ENCODE measurements at regions not wholly inside any gene's neighbourhood (a gene's known extent, or its start where the extent isn't known, plus 50 kb on each side); places are given as distances from the start of the nearest gene placed in this dataset.

DNA sequence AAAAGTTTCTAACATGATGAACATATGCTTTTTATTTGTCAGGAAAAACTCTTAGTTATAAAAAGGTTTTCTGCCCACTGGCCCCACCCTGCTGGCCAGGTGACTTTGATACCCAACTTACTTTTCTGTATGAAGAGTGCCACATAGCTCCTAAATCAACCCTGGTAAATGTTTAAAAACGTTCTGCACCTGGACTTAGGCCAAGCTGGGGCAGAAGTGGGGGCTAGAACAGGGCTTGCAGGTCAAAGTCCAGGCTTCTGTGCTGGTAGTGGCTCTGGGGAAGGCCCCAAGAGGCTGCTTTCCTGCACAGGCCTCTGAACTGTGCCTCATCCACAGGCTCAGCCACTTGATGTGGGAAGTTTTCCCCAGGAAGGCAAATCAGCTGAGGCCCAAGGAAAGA is 171.7 kb downstream of the ANKRD30B start:
- TF ChIP-seq, protein P1, sequence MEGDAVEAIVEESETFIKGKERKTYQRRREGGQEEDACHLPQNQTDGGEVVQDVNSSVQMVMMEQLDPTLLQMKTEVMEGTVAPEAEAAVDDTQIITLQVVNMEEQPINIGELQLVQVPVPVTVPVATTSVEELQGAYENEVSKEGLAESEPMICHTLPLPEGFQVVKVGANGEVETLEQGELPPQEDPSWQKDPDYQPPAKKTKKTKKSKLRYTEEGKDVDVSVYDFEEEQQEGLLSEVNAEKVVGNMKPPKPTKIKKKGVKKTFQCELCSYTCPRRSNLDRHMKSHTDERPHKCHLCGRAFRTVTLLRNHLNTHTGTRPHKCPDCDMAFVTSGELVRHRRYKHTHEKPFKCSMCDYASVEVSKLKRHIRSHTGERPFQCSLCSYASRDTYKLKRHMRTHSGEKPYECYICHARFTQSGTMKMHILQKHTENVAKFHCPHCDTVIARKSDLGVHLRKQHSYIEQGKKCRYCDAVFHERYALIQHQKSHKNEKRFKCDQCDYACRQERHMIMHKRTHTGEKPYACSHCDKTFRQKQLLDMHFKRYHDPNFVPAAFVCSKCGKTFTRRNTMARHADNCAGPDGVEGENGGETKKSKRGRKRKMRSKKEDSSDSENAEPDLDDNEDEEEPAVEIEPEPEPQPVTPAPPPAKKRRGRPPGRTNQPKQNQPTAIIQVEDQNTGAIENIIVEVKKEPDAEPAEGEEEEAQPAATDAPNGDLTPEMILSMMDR (IDR thresholded peaks at IDR 0.05), result no peak
- TF ChIP-seq POLR2A (IDR thresholded peaks at IDR 0.05), result no peak
- Histone ChIP-seq H3K4me1 (peaks cover 8% of the 10 kb centered on the region), H3K27me3 (no peaks in the 10 kb centered on the region), H3K27ac (no peak overlapping the region), H3K9me3 (no peaks in the 10 kb centered on the region), H3K4me3 (no peak overlapping the region), H3K36me3 (replicated peaks in 1 of 2; ENCODE audit: insufficient read depth in 1 of 2, low read depth in 2 of 2) (no peaks in the 10 kb centered on the region)
- DNase-seq (peak in 2 of 4 donors; percentile 25 to 51), ATAC-seq (peak; percentile 62)
- intact Hi-C loops (cut with DNase I), result no loop called here
- 8 to 10% methylated on average over 1 of the region's 1 CpG for WGBS, 2 donors

DNA sequence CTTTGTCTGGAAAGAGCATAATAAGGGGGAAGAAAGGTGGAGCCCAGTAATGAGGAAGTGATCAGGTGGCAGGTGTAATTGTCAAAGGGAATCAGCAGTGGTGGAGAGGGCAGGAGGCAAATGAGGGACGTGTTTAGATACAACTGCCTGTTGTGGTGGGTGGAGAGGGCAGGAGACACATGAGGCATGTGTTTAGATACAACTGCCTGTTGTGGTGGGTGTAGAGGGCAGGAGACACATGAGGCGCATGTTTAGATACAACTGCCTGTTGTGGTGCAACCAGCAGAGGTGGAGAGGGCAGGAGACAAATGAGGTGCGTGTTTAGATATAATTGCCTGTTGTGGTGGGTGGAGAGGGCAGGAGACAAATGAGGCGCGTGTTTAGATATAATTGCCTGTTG is 173.1 kb downstream of the ANKRD30B start:
- no peak for ATAC-seq
- no peak for TF ChIP-seq POLR2A (IDR thresholded peaks at IDR 0.05)
- TF ChIP-seq, protein P1 (IDR thresholded peaks at IDR 0.05), result no peak

DNA sequence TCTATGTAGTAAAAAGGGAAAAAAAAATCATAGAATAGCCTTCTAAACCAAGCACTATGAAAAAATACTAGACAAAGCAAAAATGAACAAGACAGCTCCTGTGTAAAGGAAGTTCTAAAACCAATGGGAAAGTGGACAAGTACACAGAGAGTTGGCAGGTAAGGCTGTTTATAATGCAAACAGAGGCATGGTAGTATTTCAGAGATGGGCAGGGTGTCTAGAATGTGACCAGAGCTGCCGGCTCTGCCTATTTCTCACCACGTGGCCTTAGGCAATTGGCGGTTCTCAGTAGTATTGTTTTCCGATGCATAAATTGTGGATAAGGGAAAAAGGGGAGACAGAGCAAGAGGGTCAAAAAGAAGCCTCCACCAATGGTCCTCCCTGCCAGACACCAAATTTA is 173.6 kb downstream of the ANKRD30B start:
- H3K4me3 ChIP-seq, result no peak overlapping the region
- intact Hi-C loops (cut with DNase I), result no loop called here
- no peak for ATAC-seq
- H3K27ac ChIP-seq, result no peak overlapping the region
- DNase-seq, result no peak
- WGBS, 2 donors, result 37 to 83% methylated on average over 4 of the region's 4 CpGs
- peaks cover 8% of the 10 kb centered on the region for H3K4me1 ChIP-seq
- TF ChIP-seq, protein P1 (IDR thresholded peaks at IDR 0.05), result no peak
- no peak for TF ChIP-seq POLR2A (IDR thresholded peaks at IDR 0.05)
- H3K27me3 ChIP-seq, result no peaks in the 10 kb centered on the region
- no peaks in the 10 kb centered on the region for H3K36me3 ChIP-seq (replicated peaks in 1 of 2; ENCODE audit: insufficient read depth in 1 of 2, low read depth in 2 of 2)
- H3K9me3 ChIP-seq, result no peaks in the 10 kb centered on the region

More for the DNA sequence above, 173.1 kb downstream of the ANKRD30B start:
- no peak overlapping the region for H3K27ac ChIP-seq
- H3K27me3 ChIP-seq, result no peaks in the 10 kb centered on the region
- no peaks in the 10 kb centered on the region for H3K9me3 ChIP-seq
- peaks cover 8% of the 10 kb centered on the region for H3K4me1 ChIP-seq
- 69 to 77% methylated on average over 5 of the region's 5 CpGs for WGBS, 2 donors
- intact Hi-C loops (cut with DNase I), result no loop called here
- no peaks in the 10 kb centered on the region for H3K36me3 ChIP-seq (replicated peaks in 1 of 2; ENCODE audit: insufficient read depth in 1 of 2, low read depth in 2 of 2)
- H3K4me3 ChIP-seq, result no peak overlapping the region
- DNase-seq, result no peak

GRCh38 chr18:14922031-14922430 is 174.1 kb downstream of the ANKRD30B start:
- Histone ChIP-seq H3K27me3 (no peaks in the 10 kb centered on the region), H3K9me3 (no peaks in the 10 kb centered on the region), H3K4me3 (no peak overlapping the region), H3K4me1 (peaks cover 8% of the 10 kb centered on the region), H3K36me3 (replicated peaks in 1 of 2; ENCODE audit: insufficient read depth in 1 of 2, low read depth in 2 of 2) (no peaks in the 10 kb centered on the region), H3K27ac (no peak overlapping the region)
- no peak for ATAC-seq
- DNase-seq, result no peak
- TF ChIP-seq, protein P1 (IDR thresholded peaks at IDR 0.05), result no peak
- TF ChIP-seq POLR2A (IDR thresholded peaks at IDR 0.05), result no peak
- WGBS, 2 donors, result 69 to 83% methylated on average over 3 of the region's 3 CpGs
- intact Hi-C loops (cut with DNase I), result no loop called here

- H3K27me3 ChIP-seq, result no peaks in the 10 kb centered on the region
- no peaks in the 10 kb centered on the region for H3K36me3 ChIP-seq (replicated peaks in 1 of 2; ENCODE audit: insufficient read depth in 1 of 2, low read depth in 2 of 2)
- H3K4me1 ChIP-seq, result peaks cover 8% of the 10 kb centered on the region
- H3K27ac ChIP-seq, result no peak overlapping the region
- intact Hi-C loops (cut with DNase I), result no loop called here
- TF ChIP-seq, protein P1 (IDR thresholded peaks at IDR 0.05), result no peak
- TF ChIP-seq POLR2A (IDR thresholded peaks at IDR 0.05), result no peak
- ATAC-seq, result no peak
- H3K4me3 ChIP-seq, result no peak overlapping the region
- no peaks in the 10 kb centered on the region for H3K9me3 ChIP-seq
- no peak for DNase-seq
- WGBS, 2 donors, result 57 to 61% methylated on average over 3 to 4 of the region's 4 CpGs
These were observed 175.1 kb downstream of the ANKRD30B start for GRCh38 chr18:14922965-14923565.
